ENCODE measurements at regions not wholly inside any gene's neighbourhood (a gene's known extent, or its start where the extent isn't known, plus 50 kb on each side); places are given as distances from the start of the nearest gene placed in this dataset.
"Not testable (repeated sequence)": the region's sequence is repeated elsewhere in the genome, so short reads cannot be mapped to it uniquely, and the experiment has no call there.

DNA sequence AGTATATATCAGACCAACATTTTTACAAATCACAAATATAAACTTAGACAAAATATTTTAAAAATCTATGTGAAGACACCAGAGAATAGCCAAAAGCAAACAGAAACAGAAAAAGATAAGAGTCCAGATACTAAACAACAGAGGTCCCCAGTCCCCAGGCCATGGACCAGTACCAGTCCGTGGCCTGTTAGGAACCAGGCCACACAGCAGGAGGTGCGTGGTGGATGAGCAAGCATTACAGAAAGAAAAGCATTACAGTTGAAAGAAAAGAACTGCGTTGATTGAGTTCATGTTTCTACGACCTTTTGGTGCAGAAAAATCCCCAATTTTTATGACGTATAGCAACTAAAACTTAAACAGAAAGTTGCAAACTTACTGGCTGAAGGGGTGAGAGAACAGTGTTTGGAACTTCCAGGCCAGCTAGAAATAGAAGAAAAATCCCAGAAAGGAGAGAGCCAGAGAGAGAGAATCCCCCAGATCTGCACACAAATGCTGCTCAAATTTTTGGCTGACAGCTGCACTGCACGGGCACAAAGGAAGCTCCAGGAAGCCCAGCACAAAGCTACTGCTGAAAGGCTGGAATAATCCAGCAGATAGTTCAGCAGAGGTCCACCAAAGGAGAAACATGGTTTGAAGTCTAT, 159.6 kb upstream of the C14orf180 start:
- no peak for DNase-seq (ENCODE audit: low read depth in 4 of 4, low spot score in 2 of 4)

DNA sequence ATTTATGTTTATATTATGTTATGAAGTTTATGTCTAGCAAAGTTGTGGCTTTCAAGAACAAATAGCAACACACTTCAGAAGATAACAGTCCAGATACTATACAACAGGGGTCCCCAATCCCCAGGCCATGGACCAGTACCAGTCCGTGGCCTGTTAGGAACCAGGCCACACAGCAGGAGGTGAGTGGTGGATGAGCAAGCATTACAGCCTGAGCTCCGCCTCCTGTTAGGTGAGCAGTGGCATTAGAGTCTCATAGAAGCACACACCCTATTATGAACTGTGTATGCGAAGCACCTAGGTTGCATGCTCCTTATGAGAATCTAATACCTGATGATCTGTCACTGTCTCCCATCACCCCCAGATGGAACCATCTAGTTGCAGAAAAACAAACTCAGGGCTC, 159.0 kb upstream of the C14orf180 start:
- DNase-seq (ENCODE audit: low read depth in 4 of 4, low spot score in 2 of 4) = not testable (repeated sequence)

DNA sequence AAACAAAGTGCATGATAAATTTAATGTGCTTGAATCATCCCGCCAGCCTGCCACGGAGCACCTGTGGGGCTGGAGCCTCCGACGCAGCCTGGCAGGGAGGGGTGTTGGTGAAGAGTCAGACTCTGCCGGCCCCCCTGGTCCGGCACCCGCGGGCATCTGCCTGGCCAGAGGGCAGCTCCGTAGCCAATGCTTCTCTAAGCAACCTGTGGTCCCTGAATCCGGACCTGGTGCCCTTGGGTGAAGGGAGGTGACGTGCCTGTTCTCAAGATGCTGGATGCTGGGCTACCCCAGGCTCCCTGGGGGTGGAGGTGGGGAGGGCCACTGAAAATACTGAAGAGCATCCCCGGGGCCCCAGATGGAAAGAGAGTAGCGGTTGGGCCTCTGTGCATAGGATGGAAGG, 158.6 kb upstream of the C14orf180 start:
- DNase-seq (ENCODE audit: low read depth in 4 of 4, low spot score in 2 of 4) = no peak

DNA sequence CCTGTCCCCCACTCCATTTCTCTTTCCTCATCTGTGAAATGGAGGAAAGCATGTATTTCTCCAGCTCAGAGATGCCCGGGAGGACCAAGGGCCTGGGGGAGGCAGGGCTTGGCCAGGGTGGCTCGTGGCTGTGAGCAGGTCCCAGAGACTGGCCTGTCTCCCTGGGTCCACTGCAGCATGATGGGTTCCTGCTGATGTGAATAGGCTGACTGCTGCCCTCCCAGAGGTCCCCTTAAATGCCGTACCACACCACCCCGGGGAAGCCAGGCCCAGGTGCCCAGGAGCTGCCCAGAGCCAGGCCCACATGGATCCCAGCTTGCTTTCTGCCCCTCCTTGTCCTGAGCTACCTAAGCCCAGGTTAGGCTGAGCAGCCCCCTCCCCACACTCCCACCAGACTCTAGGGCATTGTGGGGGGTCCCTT, 158.2 kb upstream of the C14orf180 start:
- DNase-seq (ENCODE audit: low read depth in 4 of 4, low spot score in 2 of 4) = no peak

DNA sequence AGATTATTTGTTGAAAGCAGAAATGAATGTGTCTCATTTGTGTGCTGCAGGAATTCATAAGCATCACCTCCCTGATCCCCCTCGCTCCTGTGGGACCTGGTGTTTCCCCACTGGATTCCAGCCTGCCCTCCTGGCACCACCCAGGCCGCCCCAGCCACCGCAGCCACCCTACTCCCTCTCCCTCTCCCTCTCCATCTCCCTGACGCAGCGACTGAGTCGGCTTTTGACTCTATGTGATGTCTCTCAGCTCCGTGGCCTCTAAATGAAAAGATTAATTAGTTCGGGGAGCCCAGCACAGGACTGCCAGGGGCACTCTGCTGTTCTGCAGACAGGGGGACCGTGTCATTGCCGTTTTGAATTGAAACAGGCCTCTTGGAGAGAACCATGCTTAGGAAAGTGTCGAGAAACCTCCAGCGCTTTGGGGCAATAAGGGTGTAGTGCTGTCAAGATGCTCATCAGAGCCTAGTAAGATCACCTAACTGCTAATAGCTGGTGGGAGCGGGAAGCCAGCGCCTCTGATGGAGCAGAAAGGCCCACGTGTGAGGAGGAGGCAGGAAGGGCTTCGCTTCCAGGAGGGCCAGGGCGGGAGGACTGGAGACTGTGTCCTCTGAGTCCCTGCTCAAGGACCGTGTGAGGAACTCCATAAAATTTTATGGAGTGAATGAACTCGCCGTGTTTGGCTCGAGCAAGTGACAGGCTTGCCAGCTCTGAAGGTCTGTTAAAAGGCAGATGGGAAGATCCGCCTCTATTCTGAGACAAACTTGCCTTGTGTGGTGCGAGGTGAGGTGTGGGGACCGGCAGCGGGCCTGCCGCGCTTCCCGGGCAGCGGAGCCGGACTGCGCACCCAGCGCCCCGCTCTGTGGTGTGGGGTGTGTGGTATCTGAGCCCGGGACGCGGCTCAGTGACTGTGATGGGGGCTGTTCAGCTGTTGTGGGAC, 157.4 kb upstream of the C14orf180 start:
- no peak for DNase-seq (ENCODE audit: low read depth in 4 of 4, low spot score in 2 of 4)

DNA sequence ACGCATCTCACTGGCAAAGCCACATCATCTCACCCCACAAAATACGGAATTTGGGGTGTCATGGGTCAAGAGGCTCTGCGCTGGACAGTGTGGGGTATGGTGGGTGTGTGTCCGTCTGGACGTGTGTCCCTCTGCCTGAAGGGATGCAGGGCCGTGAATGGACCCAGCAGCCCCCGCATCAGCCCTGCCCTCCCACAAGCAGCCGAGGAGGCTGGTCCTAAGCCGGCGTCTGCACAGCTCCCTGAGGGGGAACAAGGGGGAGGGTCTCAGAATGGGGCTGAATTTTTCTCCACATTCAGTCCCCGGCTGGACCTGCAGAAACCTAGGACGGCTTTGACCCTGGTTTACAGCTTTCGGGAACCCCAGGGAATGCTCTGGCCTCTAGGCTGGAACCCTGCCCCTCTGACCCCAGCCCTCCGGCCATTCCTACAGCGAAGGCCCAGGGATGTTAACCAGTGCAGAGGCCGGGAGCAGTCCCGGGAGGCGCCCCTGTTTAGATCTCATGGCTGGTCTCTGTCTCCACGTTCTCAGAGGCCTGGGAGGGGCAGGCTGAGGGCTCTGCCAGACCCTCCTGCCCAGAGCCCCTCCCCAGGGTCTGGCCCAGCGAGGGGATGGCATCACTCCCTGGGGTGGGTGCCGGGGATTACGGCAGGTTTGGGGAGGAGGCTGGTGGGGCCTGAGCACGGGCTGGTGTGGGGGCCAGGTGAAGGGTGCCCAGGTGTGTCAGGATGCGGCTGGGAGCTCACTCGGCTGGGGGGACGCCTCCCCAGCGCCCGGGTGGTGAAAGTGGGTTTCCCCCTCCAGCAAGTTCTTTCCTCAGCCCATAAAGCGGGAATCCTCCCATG, 156.5 kb upstream of the C14orf180 start:
- no peak for DNase-seq (ENCODE audit: low read depth in 4 of 4, low spot score in 2 of 4)

DNA sequence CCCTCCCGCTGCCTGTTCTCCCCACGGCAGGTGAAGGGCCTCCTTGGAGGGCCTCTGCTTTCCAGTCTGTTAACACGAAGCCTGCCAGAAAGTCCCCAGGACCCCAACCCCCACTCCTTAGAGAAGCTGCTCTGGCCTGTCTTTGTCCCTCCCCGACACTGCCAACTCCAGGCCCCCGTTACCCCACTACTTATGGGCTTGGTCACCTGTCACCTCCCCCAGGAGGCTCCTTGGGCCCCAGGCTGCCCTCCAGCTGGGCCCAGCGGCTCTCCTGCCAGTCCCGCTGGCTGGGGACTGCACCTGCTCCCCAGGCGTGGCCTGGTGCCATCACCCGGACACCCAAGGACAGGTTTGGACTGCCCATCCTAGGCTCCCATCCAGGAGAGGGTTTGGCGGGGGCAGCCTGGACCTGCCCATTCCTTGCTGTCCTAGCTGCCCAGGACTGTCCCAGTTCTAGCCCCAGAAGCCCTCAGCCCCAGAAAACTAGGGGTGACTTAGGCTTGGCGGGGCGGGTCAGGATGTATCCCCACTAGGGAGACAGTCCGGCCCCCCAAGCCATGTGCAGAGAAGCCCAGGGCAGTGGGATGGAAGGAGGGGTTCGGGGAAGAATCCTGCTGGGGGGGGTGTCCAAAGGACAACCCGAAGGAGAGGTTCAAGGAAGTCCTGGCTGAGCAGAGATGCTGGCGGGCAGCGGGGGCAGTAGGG, 155.7 kb upstream of the C14orf180 start:
- no peak for DNase-seq (ENCODE audit: low read depth in 4 of 4, low spot score in 2 of 4)

DNA sequence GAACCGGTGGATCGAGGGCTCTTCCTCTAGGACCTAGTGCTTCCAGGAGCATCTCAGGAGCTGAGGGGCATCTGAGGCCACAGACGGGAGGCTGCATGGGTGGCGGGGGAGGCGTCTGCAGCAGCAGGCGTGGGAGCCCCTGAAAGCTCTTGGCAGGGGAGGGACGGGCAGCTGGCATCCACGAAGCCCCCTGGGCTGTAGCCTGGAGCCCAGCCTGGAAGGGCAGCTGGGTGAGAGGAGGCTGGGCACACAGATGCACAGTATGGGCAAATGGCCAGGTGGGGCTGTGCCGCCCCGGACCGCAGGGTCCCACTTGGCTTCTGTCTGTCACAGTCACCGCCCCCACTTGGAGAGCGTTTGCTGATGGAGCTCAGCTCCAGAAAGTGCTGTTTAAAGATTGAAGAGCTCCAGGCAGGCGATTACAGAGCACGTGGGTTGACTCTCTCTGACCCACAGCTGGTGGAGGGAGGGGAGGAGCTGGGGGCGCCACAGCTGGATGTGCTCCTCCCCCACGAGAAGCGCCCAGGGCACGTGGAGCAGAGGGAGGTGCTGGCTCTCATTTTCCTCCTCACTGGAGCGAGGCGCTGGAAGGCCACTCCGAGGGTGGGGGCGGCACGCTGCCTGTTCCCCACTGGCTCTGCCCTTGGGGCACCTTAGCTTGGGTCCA, 155.0 kb upstream of the C14orf180 start:
- DNase-seq (ENCODE audit: low read depth in 4 of 4, low spot score in 2 of 4) = no peak

DNA sequence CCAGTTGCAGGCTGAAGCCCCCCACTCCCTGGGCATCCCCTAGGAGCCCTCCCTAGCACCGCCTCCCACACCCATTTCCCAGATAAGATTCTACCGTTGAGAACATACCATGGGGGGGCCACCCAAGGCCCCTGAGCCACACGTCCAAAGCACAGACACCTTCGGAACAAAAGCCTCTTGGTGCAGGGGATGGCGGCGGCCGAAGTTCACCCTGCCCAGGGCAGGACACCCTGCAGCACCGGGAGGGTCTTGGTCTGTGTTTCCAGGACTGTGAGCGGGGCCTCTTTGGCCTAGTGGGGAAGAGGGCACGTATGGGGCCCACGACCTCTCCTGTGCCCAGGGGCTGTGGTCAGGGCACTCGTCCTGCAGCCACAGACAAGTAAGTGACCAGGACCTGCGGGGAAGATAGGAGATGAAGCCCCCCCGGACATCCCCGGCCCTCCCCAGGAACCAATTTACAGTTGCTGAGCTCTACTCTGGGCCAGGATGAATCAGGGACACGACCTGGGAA, 154.3 kb upstream of the C14orf180 start:
- DNase-seq (ENCODE audit: low read depth in 4 of 4, low spot score in 2 of 4) = no peak

DNA sequence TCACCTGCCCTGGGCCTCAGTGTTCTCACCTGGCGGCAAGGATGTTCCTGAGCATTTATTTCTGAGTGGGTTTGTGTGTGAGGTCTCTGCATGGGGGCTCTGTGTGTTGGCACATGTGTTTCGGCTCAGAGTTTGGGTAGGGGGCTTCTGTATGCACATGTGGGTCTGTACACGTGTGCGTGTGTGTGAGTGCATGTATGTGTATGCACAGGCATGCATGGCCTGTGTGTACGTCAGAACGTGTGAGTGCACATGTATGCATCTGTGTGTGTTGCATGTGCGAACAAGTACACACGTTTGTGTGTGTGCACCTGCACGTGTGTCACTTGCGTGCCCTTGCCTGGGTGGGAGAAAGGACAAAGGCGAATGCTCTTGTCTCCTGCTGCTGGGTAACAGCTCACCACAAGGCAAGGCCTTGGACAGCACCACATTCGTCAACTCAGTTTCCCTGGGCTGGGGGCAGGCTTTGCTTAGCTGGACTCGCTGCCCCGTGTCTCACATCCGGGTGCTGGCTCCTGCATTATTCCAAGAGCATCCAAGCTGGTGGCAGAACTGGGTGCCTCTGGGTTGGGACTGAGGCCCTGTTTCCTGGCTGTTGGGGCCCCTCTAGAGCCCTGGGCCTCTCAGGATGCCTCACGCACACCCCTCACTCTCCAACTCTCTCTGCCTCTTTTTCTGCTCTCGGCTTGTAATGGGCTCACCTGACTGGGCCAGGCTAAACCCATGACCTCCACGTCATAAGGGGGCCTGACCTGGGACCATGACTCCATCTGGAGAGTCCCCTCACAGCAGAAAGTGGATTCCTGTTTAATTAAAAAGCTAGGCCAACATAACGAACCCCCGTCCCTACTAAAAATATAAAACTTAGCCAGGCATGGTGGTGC, 153.6 kb upstream of the C14orf180 start:
- DNase-seq (ENCODE audit: low read depth in 4 of 4, low spot score in 2 of 4) = no peak

DNA sequence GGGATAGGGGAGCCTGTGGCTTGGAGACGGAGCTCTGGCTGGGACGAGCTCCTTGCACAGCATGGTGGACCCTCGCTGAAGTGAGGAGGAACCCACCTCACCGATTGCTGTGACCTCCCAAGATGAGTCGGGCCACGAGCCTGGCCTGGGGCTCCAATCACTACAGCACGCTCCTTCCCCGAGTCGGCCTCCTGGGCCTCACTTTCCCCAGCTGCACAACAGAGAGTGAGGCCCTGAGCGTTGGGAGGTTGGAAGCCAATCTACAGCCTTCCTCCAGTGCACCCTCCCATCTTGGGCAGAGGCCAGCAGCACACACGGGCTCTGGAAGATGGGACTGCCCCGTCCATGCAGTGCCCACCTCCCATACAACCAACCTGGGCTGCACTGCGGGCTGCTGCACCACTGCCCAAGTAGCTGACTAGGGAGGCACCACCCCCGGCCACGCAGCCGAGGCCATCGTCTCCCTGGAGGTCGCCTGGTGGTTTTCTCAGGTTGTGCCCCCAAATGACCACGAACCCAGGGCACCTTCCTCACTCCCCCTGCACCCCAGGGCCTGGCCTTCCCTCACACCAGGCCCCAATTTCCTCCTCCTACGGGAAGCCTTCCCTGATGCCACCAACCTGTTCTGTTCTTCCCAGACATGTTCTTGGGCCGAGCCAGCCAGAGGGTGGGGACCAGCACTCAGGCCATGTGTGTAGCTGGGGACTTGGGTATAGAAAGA, 152.3 kb upstream of the C14orf180 start:
- no peak for DNase-seq (ENCODE audit: low read depth in 4 of 4, low spot score in 2 of 4)

DNA sequence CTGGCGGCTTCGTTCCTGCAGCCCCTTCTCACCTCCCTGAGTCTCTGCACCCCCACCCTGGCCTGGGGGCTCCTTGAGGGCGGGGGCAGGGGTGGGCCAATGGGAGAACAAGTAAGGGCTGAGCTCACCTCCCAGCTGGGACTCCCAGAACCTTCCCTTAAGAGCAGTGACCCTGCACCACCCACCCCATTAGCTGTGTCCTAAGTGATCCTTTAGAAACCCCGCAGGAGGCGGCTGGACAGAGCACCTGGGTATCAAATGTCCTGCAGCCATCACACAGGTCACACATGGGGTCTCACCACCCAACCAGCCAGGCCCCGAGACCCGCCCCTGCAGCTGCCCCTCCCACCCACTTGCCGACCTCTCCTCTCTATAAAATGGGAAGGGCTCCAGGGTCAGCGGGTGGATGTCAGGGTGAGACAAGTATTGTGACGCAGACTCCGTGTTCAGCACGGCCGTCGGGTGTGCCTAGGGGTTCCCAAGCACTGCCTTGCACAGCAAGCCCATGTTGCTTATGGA, 151.2 kb upstream of the C14orf180 start:
- no peak for DNase-seq (ENCODE audit: low read depth in 4 of 4, low spot score in 2 of 4)

DNA sequence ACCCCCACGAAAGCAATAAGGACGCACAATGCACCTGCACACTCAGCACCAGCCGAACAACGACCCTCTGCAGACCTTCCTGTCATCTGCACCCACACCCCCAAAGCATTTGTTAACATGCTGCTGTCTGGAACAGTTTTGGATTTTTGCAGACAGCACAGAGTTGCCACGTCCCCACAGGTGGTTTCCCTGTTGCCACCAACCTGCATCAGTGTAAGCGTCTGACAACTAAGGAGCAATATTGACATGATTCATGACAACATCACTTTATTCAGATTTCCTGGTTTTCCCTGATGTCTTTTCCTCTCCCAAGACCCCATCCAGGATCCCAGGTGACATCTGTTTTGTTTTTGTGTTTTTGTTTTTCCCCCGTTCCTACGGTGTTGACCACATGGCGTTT, 150.7 kb upstream of the C14orf180 start:
- no peak for DNase-seq (ENCODE audit: low read depth in 4 of 4, low spot score in 2 of 4)

DNA sequence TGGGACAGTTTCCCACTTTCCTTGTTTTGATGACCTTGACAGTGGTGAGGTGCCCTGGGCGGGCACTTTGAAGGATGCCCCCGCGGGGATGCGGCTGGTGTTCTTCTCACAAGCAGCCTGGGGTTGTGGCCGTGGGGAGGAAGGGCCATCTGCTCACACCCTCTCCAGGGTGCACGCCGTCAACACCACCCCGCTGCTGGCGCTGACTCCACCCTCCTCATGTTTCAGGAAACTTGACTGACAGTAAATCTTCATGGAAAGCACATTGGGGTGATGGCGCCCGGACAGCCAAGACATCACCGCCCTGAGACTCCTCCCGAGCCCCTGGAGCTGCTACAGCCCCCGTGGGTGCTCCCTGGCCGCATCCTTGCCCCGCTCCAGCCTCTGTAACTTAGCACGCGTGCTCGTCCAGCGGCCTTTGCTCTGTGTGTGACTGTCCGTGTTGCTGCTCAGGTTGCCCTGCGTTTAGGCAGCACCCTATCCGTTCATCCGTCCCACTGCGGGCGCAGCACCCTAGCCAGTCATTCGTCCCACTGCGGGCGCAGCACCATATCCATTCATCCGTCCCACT, 150.2 kb upstream of the C14orf180 start:
- DNase-seq (ENCODE audit: low read depth in 4 of 4, low spot score in 2 of 4) = no peak

DNA sequence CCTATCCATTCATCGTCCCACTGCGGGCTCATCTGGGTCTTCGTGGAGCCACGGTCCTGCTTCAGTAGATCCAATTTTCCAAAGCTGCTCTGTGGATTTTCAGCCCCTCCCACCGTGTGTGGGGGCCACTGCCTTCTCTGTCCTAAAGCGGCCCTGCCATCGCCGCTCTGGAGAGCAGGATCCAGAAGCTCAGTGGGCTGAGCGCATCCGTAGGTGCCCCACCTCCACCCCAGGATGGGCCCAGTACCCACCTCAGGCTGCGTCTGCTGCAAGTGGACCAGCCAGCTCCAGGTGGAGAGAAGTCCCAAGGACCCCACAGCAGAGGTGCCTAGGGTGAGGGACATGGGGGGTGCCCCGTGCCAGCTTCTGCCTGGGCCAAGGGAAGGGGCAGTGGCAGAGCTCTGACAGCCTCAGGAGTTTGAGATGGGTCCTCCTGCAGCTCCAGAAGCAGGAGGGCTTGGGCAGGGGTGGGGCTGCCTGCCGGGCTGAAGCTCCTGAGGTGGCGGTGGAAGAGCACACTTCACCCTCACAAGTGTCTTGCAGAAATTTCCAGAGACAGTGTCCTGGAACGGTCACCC, 148.1 kb upstream of the C14orf180 start:
- DNase-seq (ENCODE audit: low read depth in 4 of 4, low spot score in 2 of 4) = no peak

DNA sequence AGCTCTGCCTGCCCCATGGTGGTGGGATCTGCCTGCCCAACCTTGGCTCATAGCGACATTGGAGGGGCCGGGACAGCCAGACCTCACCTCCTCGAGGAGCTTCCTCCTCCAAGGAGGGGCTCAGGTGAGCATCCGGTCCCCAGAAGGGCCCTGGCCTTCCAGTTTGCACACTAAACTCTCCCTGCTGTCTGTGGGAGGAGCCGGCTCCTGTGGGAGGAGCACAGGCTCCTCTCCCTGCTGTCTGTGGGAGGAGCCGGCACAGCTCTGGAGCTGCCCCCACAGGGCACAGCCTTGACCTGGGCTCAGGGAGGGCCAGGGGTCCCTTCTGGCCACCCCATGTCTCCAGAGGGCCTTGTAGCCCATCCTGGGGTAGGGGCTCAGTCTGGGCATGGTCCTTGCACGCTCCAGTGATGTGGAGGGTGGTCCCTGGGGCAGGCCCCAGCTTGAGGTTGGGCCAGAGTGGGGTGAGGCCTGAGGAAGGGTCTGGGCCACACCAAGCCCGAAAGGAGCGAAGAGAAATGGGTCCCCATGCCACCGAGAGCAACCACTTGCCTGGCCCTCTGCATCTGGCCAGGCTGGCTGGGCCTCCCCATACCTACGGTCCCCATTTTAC, 147.5 kb upstream of the C14orf180 start:
- DNase-seq (ENCODE audit: low read depth in 4 of 4, low spot score in 2 of 4) = no peak
